Activated naive CD8-positive, alpha-beta T cell (primary cell): ENCODE measurements at regions not wholly inside any gene's neighbourhood (a gene's known extent, or its start where the extent isn't known, plus 50 kb on each side); places are given as distances from the start of the nearest gene placed in this dataset.
"Not testable (repeated sequence)": the region's sequence is repeated elsewhere in the genome, so short reads cannot be mapped to it uniquely, and the experiment has no call there.

Experiments used
- H3K27ac Mint-ChIP-seq: one replicate; pipeline ENCODE4 v1.8.0; 2021; ENCODE audit warnings: mixed read lengths
- H3K27me3 Mint-ChIP-seq: one replicate; pipeline ENCODE4 v1.8.0; 2021; ENCODE audit warnings: mixed read lengths
- H3K36me3 Mint-ChIP-seq: one replicate; pipeline ENCODE4 v1.8.0; 2021; ENCODE audit warnings: mixed read lengths
- H3K4me1 Mint-ChIP-seq: one replicate; pipeline ENCODE4 v1.8.0; 2021; ENCODE audit warnings: low read depth, mixed read lengths
- H3K4me3 Mint-ChIP-seq: one replicate; pipeline ENCODE4 v1.8.0; 2021; ENCODE audit warnings: mild to moderate bottlenecking, mixed read lengths
- H3K9me3 Mint-ChIP-seq: one replicate; pipeline ENCODE4 v1.8.0; 2021; ENCODE audit warnings: low read depth, mixed read lengths

GRCh38 chr3:22779737-22780136 lies 423.4 kb upstream of the UBE2E2 start:
- H3K27ac Mint-ChIP-seq, result no peak overlapping the region
- peaks cover 1% of the 10 kb centered on the region for H3K27me3 Mint-ChIP-seq
- H3K9me3 Mint-ChIP-seq, result peaks cover 8% of the 10 kb centered on the region
- no peaks in the 10 kb centered on the region for H3K36me3 Mint-ChIP-seq
- H3K4me1 Mint-ChIP-seq, result no peaks in the 10 kb centered on the region
- no peak overlapping the region for H3K4me3 Mint-ChIP-seq

GRCh38 chr3:22792533-22792932 lies 410.6 kb upstream of the UBE2E2 start:
- no peak overlapping the region for H3K4me3 Mint-ChIP-seq
- H3K4me1 Mint-ChIP-seq, result no peaks in the 10 kb centered on the region
- no peak overlapping the region for H3K27ac Mint-ChIP-seq

GRCh38 chr3:22795917-22796316 lies 407.2 kb upstream of the UBE2E2 start:
- Mint-ChIP-seq H3K27me3 (peaks cover 1% of the 10 kb centered on the region), H3K9me3 (peaks cover 2% of the 10 kb centered on the region), H3K27ac (no peak overlapping the region), H3K36me3 (no peaks in the 10 kb centered on the region), H3K4me1 (no peaks in the 10 kb centered on the region), H3K4me3 (no peak overlapping the region)

More at GRCh38 chr3:22792533-22792932, 410.6 kb upstream of the UBE2E2 start:
- Mint-ChIP-seq H3K36me3 (no peaks in the 10 kb centered on the region), H3K27me3 (no peaks in the 10 kb centered on the region), H3K9me3 (peaks cover 7% of the 10 kb centered on the region)

GRCh38 chr3:22798461-22798860 lies 404.7 kb upstream of the UBE2E2 start:
- H3K27me3 Mint-ChIP-seq, result peaks cover 1% of the 10 kb centered on the region
- H3K9me3 Mint-ChIP-seq, result no peaks in the 10 kb centered on the region

GRCh38 chr3:22819209-22819608 lies 383.9 kb upstream of the UBE2E2 start:
- Mint-ChIP-seq H3K4me1 (no peaks in the 10 kb centered on the region), H3K27ac (no peak overlapping the region), H3K9me3 (no peaks in the 10 kb centered on the region), H3K4me3 (no peak overlapping the region), H3K36me3 (no peaks in the 10 kb centered on the region), H3K27me3 (peaks cover 1% of the 10 kb centered on the region)

More at GRCh38 chr3:22798461-22798860, 404.7 kb upstream of the UBE2E2 start:
- H3K4me3 Mint-ChIP-seq, result no peak overlapping the region
- no peaks in the 10 kb centered on the region for H3K4me1 Mint-ChIP-seq
- H3K27ac Mint-ChIP-seq, result no peak overlapping the region
- H3K36me3 Mint-ChIP-seq, result no peaks in the 10 kb centered on the region

- Mint-ChIP-seq H3K9me3 (peaks cover 3% of the 10 kb centered on the region), H3K4me1 (no peaks in the 10 kb centered on the region), H3K27ac (no peak overlapping the region), H3K36me3 (no peaks in the 10 kb centered on the region), H3K27me3 (no peaks in the 10 kb centered on the region), H3K4me3 (no peak overlapping the region)
Observed at GRCh38 chr3:22835041-22835440, 368.1 kb upstream of the UBE2E2 start.

GRCh38 chr3:22836131-22836530 lies 367.0 kb upstream of the UBE2E2 start:
- H3K27me3 Mint-ChIP-seq, result no peaks in the 10 kb centered on the region
- no peak overlapping the region for H3K27ac Mint-ChIP-seq
- no peaks in the 10 kb centered on the region for H3K36me3 Mint-ChIP-seq

GRCh38 chr3:22843854-22844253 lies 359.3 kb upstream of the UBE2E2 start:
- H3K27ac Mint-ChIP-seq, result no peak overlapping the region
- H3K4me3 Mint-ChIP-seq, result no peak overlapping the region
- no peaks in the 10 kb centered on the region for H3K27me3 Mint-ChIP-seq
- peaks cover 9% of the 10 kb centered on the region for H3K9me3 Mint-ChIP-seq
- no peaks in the 10 kb centered on the region for H3K4me1 Mint-ChIP-seq
- H3K36me3 Mint-ChIP-seq, result no peaks in the 10 kb centered on the region

More at GRCh38 chr3:22836131-22836530, 367.0 kb upstream of the UBE2E2 start:
- Mint-ChIP-seq H3K4me3 (no peak overlapping the region), H3K9me3 (peaks cover 8% of the 10 kb centered on the region), H3K4me1 (no peaks in the 10 kb centered on the region)

- Mint-ChIP-seq H3K27ac (no peak overlapping the region), H3K27me3 (no peaks in the 10 kb centered on the region), H3K9me3 (no peaks in the 10 kb centered on the region), H3K4me1 (no peaks in the 10 kb centered on the region), H3K36me3 (no peaks in the 10 kb centered on the region), H3K4me3 (no peak overlapping the region)
Observed at GRCh38 chr3:22846566-22846965, 356.6 kb upstream of the UBE2E2 start.

- not testable (repeated sequence) for H3K27ac Mint-ChIP-seq
Observed at GRCh38 chr3:22849583-22849982, 353.5 kb upstream of the UBE2E2 start.

GRCh38 chr3:22856811-22857210 lies 346.3 kb upstream of the UBE2E2 start:
- H3K27me3 Mint-ChIP-seq, result peaks cover under 1% of the 10 kb centered on the region
- H3K36me3 Mint-ChIP-seq, result no peaks in the 10 kb centered on the region
- no peaks in the 10 kb centered on the region for H3K4me1 Mint-ChIP-seq
- H3K27ac Mint-ChIP-seq, result no peak overlapping the region
- H3K4me3 Mint-ChIP-seq, result no peak overlapping the region
- H3K9me3 Mint-ChIP-seq, result no peaks in the 10 kb centered on the region

More at GRCh38 chr3:22849583-22849982, 353.5 kb upstream of the UBE2E2 start:
- not testable (repeated sequence) for H3K4me3 Mint-ChIP-seq, H3K27me3 Mint-ChIP-seq, H3K36me3 Mint-ChIP-seq, H3K9me3 Mint-ChIP-seq, H3K4me1 Mint-ChIP-seq

GRCh38 chr3:22858486-22858885 lies 344.6 kb upstream of the UBE2E2 start:
- Mint-ChIP-seq H3K36me3 (no peaks in the 10 kb centered on the region), H3K27me3 (peaks cover 1% of the 10 kb centered on the region), H3K4me1 (no peaks in the 10 kb centered on the region), H3K27ac (no peak overlapping the region), H3K9me3 (no peaks in the 10 kb centered on the region), H3K4me3 (no peak overlapping the region)

GRCh38 chr3:22859618-22860017 lies 343.5 kb upstream of the UBE2E2 start:
- H3K36me3 Mint-ChIP-seq, result no peaks in the 10 kb centered on the region
- H3K4me3 Mint-ChIP-seq, result no peak overlapping the region
- H3K27me3 Mint-ChIP-seq, result peaks cover 1% of the 10 kb centered on the region
- no peaks in the 10 kb centered on the region for H3K4me1 Mint-ChIP-seq
- H3K27ac Mint-ChIP-seq, result no peak overlapping the region
- H3K9me3 Mint-ChIP-seq, result no peaks in the 10 kb centered on the region

GRCh38 chr3:22861426-22861825 lies 341.7 kb upstream of the UBE2E2 start:
- H3K27me3 Mint-ChIP-seq, result peaks cover 1% of the 10 kb centered on the region
- no peaks in the 10 kb centered on the region for H3K4me1 Mint-ChIP-seq
- H3K27ac Mint-ChIP-seq, result no peak overlapping the region
- H3K4me3 Mint-ChIP-seq, result no peak overlapping the region
- H3K9me3 Mint-ChIP-seq, result no peaks in the 10 kb centered on the region
- no peaks in the 10 kb centered on the region for H3K36me3 Mint-ChIP-seq

- Mint-ChIP-seq H3K4me3 (no peak overlapping the region), H3K27me3 (peaks cover 1% of the 10 kb centered on the region), H3K27ac (no peak overlapping the region), H3K36me3 (no peaks in the 10 kb centered on the region), H3K9me3 (no peaks in the 10 kb centered on the region), H3K4me1 (no peaks in the 10 kb centered on the region)
Observed at GRCh38 chr3:22862111-22862510, 341.0 kb upstream of the UBE2E2 start.

GRCh38 chr3:22882834-22883233 lies 320.3 kb upstream of the UBE2E2 start:
- not testable (repeated sequence) for H3K4me1 Mint-ChIP-seq, H3K27ac Mint-ChIP-seq, H3K27me3 Mint-ChIP-seq, H3K4me3 Mint-ChIP-seq, H3K36me3 Mint-ChIP-seq, H3K9me3 Mint-ChIP-seq
